ENCODE measurements at regions not wholly inside any gene's neighbourhood (a gene's known extent, or its start where the extent isn't known, plus 50 kb on each side); places are given as distances from the start of the nearest gene placed in this dataset.
"Not testable (repeated sequence)": the region's sequence is repeated elsewhere in the genome, so short reads cannot be mapped to it uniquely, and the experiment has no call there.

GRCh38 chr21:27317601-27318000 lies 350.7 kb upstream of the ADAMTS5 start:
- not testable (repeated sequence) for TF ChIP-seq CTCF, EP300 (IDR thresholded peaks at IDR 0.05)
